Thoracic aorta (tissue), 2 donors: ENCODE measurements at regions not wholly inside any gene's neighbourhood (a gene's known extent, or its start where the extent isn't known, plus 50 kb on each side); places are given as distances from the start of the nearest gene placed in this dataset.

ENCODE experiments used
- ATAC-seq: fragments of 150-250 bp; one replicate; pipeline ENCODE4 v1.8.0; 2017; ENCODE audit warnings: low read depth; ENCODE audit not compliant: insufficient number of reproducible peaks, low FRiP score
- DNase-seq: peaks from one replicate; pipeline ENCODE4 v3.0.0-alpha.2; 2020; ENCODE audit warnings: low spot score
- H3K27ac ChIP-seq, 2 donors: fragments of 200-600 bp; sonication (generic); 1 replicate in 1 of 2; 2 replicates in 1 of 2; pipeline ENCODE4 v1.5.1; 2016; ENCODE audit warnings: mild to moderate bottlenecking in 2 of 2, moderate library complexity in 2 of 2
- H3K27me3 ChIP-seq: fragments of 200-600 bp; sonication (generic); replicated peaks from 2 replicates; pipeline ENCODE4 v1.6.0; 2016; ENCODE audit warnings: mild to moderate bottlenecking; ENCODE audit not compliant: insufficient read depth
- H3K36me3 ChIP-seq: fragments of 200-600 bp; sonication (generic); one replicate; pipeline ENCODE4 v1.5.1; 2016
- H3K4me1 ChIP-seq, 2 donors: fragments of 200-600 bp; sonication (generic); 1 replicate in 1 of 2; 2 replicates in 1 of 2; pipeline versions ENCODE4 v1.5.1 to v1.6.0; 2016; ENCODE audit warnings: low read depth in 2 of 2, mild to moderate bottlenecking in 1 of 2; ENCODE audit not compliant: control insufficient read depth in 1 of 2
- H3K4me3 ChIP-seq: fragments of 200-600 bp; sonication (generic); 2 replicates; pipeline ENCODE4 v1.5.1; 2016; ENCODE audit warnings: mild to moderate bottlenecking
- H3K9me3 ChIP-seq: fragments of 200-600 bp; sonication (generic); 2 replicates; pipeline ENCODE4 v1.5.1; 2016
- CTCF ChIP-seq: fragments of 200-600 bp; sonication (generic); IDR thresholded peaks from one replicate; pipeline ENCODE4 v1.5.1; 2019; ENCODE audit warnings: antibody characterized with exemption

GRCh38 chr13:74927823-74928222, 554.1 kb downstream of the TBC1D4 start:
- Histone ChIP-seq H3K27me3 (no peaks in the 10 kb centered on the region), H3K4me1 (no peaks in the 10 kb centered on the region), H3K9me3 (peaks cover under 1% of the 10 kb centered on the region), H3K4me3 (no peak overlapping the region), H3K27ac (no peak overlapping the region), H3K36me3 (no peaks in the 10 kb centered on the region)
- TF ChIP-seq CTCF = no peak
- no peak for ATAC-seq
- no peak for DNase-seq

DNA sequence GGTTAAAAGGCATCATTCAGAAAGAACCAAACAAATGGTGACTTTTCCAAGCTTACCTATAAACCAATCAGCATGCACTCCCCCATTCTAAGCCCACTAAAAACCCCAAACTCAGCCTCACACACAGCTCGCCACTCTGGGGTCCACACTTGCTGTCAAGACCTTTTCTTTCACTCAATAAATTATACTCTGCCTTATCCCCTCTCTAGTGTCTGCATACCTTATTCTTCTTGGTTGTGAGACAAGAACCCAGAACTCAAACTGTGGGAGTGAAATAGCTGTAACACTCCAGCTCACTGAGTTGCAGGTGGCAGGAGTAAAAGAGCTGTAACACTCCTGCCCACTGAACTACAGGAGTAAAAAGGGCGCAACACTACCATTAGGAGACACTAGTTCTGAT, 559.0 kb downstream of the TBC1D4 start:
- DNase-seq (no peak), ATAC-seq (no peak)
- H3K9me3 ChIP-seq = peaks cover 3% of the 10 kb centered on the region
- H3K4me3 ChIP-seq = no peak overlapping the region
- H3K4me1 ChIP-seq = no peaks in the 10 kb centered on the region
- TF ChIP-seq CTCF = no peak
- H3K27me3 ChIP-seq = no peaks in the 10 kb centered on the region
- H3K36me3 ChIP-seq = no peaks in the 10 kb centered on the region
- H3K27ac ChIP-seq = no peak overlapping the region

- peaks cover 3% of the 10 kb centered on the region for H3K9me3 ChIP-seq
- no peak for DNase-seq
- ATAC-seq = no peak
- no peak overlapping the region for H3K27ac ChIP-seq
- no peaks in the 10 kb centered on the region for H3K4me1 ChIP-seq
- no peaks in the 10 kb centered on the region for H3K27me3 ChIP-seq
- no peaks in the 10 kb centered on the region for H3K36me3 ChIP-seq
- H3K4me3 ChIP-seq = no peak overlapping the region
- no peak for TF ChIP-seq CTCF
Measured at GRCh38 chr13:74921326-74921725, 560.6 kb downstream of the TBC1D4 start.

- no peak overlapping the region for H3K27ac ChIP-seq
- no peak overlapping the region for H3K4me3 ChIP-seq
- no peaks in the 10 kb centered on the region for H3K4me1 ChIP-seq
- no peaks in the 10 kb centered on the region for H3K27me3 ChIP-seq
- no peak for TF ChIP-seq CTCF
- H3K36me3 ChIP-seq = no peaks in the 10 kb centered on the region
- peaks cover 3% of the 10 kb centered on the region for H3K9me3 ChIP-seq
- DNase-seq (no peak), ATAC-seq (no peak)
Measured at GRCh38 chr13:74920920-74921319, 561.0 kb downstream of the TBC1D4 start.

GRCh38 chr13:74920361-74920760, 561.6 kb downstream of the TBC1D4 start:
- H3K4me3 ChIP-seq = no peak overlapping the region
- peaks cover 3% of the 10 kb centered on the region for H3K9me3 ChIP-seq
- no peak for DNase-seq
- no peaks in the 10 kb centered on the region for H3K36me3 ChIP-seq
- no peaks in the 10 kb centered on the region for H3K4me1 ChIP-seq
- ATAC-seq = no peak
- no peaks in the 10 kb centered on the region for H3K27me3 ChIP-seq
- H3K27ac ChIP-seq = no peak overlapping the region
- no peak for TF ChIP-seq CTCF
